Prostate gland (tissue), 2 donors: ENCODE measurements at regions not wholly inside any gene's neighbourhood (a gene's known extent, or its start where the extent isn't known, plus 50 kb on each side); places are given as distances from the start of the nearest gene placed in this dataset.

Experiments used
- DNase-seq: peaks from one replicate; pipeline ENCODE4 v3.0.0-alpha.2; 2019; ENCODE audit warnings: low spot score
- H3K27ac ChIP-seq, 2 donors: fragments of 200-600 bp; sonication (generic); 2 replicates each; pipeline ENCODE4 v1.5.1; 2017 to 2019
- H3K27me3 ChIP-seq: fragments of 200-600 bp; sonication (generic); replicated peaks from 2 replicates; pipeline ENCODE4 v1.5.1; 2019; ENCODE audit not compliant: insufficient read depth
- H3K36me3 ChIP-seq, 2 donors: fragments of 200-600 bp; sonication (generic); 1 replicate in 1 of 2; 2 replicates in 1 of 2; pipeline versions ENCODE4 v1.5.1 to v1.8.1; 2017 to 2019
- H3K4me1 ChIP-seq: fragments of 200-600 bp; sonication (generic); replicated peaks from 2 replicates; pipeline ENCODE4 v1.5.1; 2019
- H3K4me3 ChIP-seq, 2 donors: fragments of 200-600 bp; sonication (generic); 2 replicates each; pipeline ENCODE4 v1.5.1; 2017 to 2019
- H3K9me3 ChIP-seq: fragments of 200-600 bp; sonication (generic); 2 replicates; pipeline ENCODE4 v1.5.1; 2017
- CTCF ChIP-seq, 4 experiments: fragments of 200-600 bp in 2 of 4; fragments of 450-650 bp in 2 of 4; sonication (generic) in 2 of 4; IDR thresholded peaks; 1 replicate in 3 of 4; 2 replicates in 1 of 4; pipeline ENCODE4 v1.5.1; 2016 to 2019; ENCODE audit warnings: antibody characterized with exemption in 4 of 4, mild to moderate bottlenecking in 2 of 4, moderate library complexity in 2 of 4
- POLR2A ChIP-seq: fragments of 450-650 bp; IDR thresholded peaks from one replicate; pipeline ENCODE4 v1.6.1; 2016; ENCODE audit warnings: antibody characterized with exemption, mild to moderate bottlenecking
- POLR2AphosphoS5 ChIP-seq: sonication (generic); formaldehyde crosslinking; IDR thresholded peaks from one replicate; pipeline ENCODE4 v1.6.1; 2017; ENCODE audit warnings: antibody characterized with exemption
- WGBS: methylation state at CpG from one replicate; pipeline ENCODE4 v1.1.5; 2018; 5-methylcytosine and 5-hydroxymethylcytosine counted together
- intact Hi-C: fragments of 100-400 bp; cut with DNase I; formaldehyde crosslinking; loops from one replicate; pipeline ENCODE4 v1.14.2; 2022

- 21% methylated on average over 8 of the region's 8 CpGs for WGBS
- no peak overlapping the region for H3K4me3 ChIP-seq
Measured at GRCh38 chr4:123587983-123588494, 191.4 kb downstream of the SPRY1 start.

GRCh38 chr4:123588631-123589241, 192.1 kb downstream of the SPRY1 start:
- intact Hi-C loops, result no loop called here
- TF ChIP-seq POLR2AphosphoS5 (no peak), POLR2A (no peak), CTCF (IDR thresholded peaks at IDR 0.05) (no peak)
- Histone ChIP-seq H3K36me3 (no peaks in the 10 kb centered on the region), H3K4me1 (no peaks in the 10 kb centered on the region), H3K9me3 (no peaks in the 10 kb centered on the region), H3K27me3 (no peaks in the 10 kb centered on the region), H3K27ac (peak overlapping the region; percentile 10 to 60), H3K4me3 (no peak overlapping the region)
- WGBS, result 72% methylated on average over 8 of the region's 8 CpGs
- no peak for DNase-seq

More at GRCh38 chr4:123587983-123588494, 191.4 kb downstream of the SPRY1 start:
- DNase-seq, result peak; percentile 89
- Histone ChIP-seq H3K27ac (peak overlapping the region; percentile 10 to 60), H3K4me1 (no peaks in the 10 kb centered on the region), H3K27me3 (no peaks in the 10 kb centered on the region), H3K9me3 (no peaks in the 10 kb centered on the region), H3K36me3 (no peaks in the 10 kb centered on the region)
- intact Hi-C loops, result no loop called here
- TF ChIP-seq CTCF (IDR thresholded peaks at IDR 0.05) (peak in 1 of 4 experiments; percentile 15), POLR2A (no peak), POLR2AphosphoS5 (peak; percentile 89)

- DNase-seq, result no peak
- TF ChIP-seq POLR2A (no peak), CTCF (IDR thresholded peaks at IDR 0.05) (no peak)
- 93% methylated on average over 3 of the region's 3 CpGs for WGBS
- H3K9me3 ChIP-seq, result no peaks in the 10 kb centered on the region
- H3K4me1 ChIP-seq, result no peaks in the 10 kb centered on the region
- intact Hi-C loops, result no loop called here
- no peaks in the 10 kb centered on the region for H3K36me3 ChIP-seq
- no peaks in the 10 kb centered on the region for H3K27me3 ChIP-seq
- peak overlapping the region; percentile 10 to 60 for H3K27ac ChIP-seq
- no peak overlapping the region for H3K4me3 ChIP-seq
Measured at GRCh38 chr4:123589301-123589700, 192.7 kb downstream of the SPRY1 start.

- no peak overlapping the region for H3K4me3 ChIP-seq
- intact Hi-C loops, result no loop called here
Measured at GRCh38 chr4:123591875-123592274, 195.3 kb downstream of the SPRY1 start.

More at GRCh38 chr4:123591875-123592274, 195.3 kb downstream of the SPRY1 start:
- Histone ChIP-seq H3K27ac (no peak overlapping the region), H3K36me3 (no peaks in the 10 kb centered on the region), H3K4me1 (no peaks in the 10 kb centered on the region), H3K9me3 (no peaks in the 10 kb centered on the region), H3K27me3 (no peaks in the 10 kb centered on the region)
- no peak for TF ChIP-seq CTCF (IDR thresholded peaks at IDR 0.05)
- no peak for TF ChIP-seq POLR2A
- TF ChIP-seq POLR2AphosphoS5, result no peak
- WGBS, result 93% methylated on average over 2 of the region's 2 CpGs
- DNase-seq, result no peak
